Trophoblast cell (in vitro differentiated cells and primary cell): ENCODE measurements at regions not wholly inside any gene's neighbourhood (a gene's known extent, or its start where the extent isn't known, plus 50 kb on each side); places are given as distances from the start of the nearest gene placed in this dataset.

Experiments
- DNase-seq, 2 donors: peaks; one replicate each; pipeline ENCODE4 v3.0.0-alpha.2; 2016
- H2AFZ ChIP-seq: 2 replicates; pipeline ENCODE4 v1.6.1; 2013; ENCODE audit warnings: low read length, moderate library complexity, mild to moderate bottlenecking; ENCODE audit not compliant: insufficient read depth, poor library complexity
- H2AK5ac ChIP-seq: 2 replicates; pipeline ENCODE4 v1.6.1; 2013; ENCODE audit warnings: mild to moderate bottlenecking, low read length
- H2BK120ac ChIP-seq: 2 replicates; pipeline ENCODE4 v1.6.1; 2013; ENCODE audit warnings: low read length, mild to moderate bottlenecking, moderate library complexity; ENCODE audit not compliant: insufficient read depth, poor library complexity
- H2BK12ac ChIP-seq: 2 replicates; pipeline ENCODE4 v1.6.1; 2013; ENCODE audit warnings: mild to moderate bottlenecking, low read length, moderate library complexity
- H2BK5ac ChIP-seq: 2 replicates; pipeline ENCODE4 v1.6.1; 2013; ENCODE audit warnings: low read length, low read depth, moderate library complexity, mild to moderate bottlenecking; ENCODE audit not compliant: poor library complexity
- H3K14ac ChIP-seq: 2 replicates; pipeline ENCODE4 v1.6.1; 2013; ENCODE audit warnings: mild to moderate bottlenecking, low read length
- H3K18ac ChIP-seq: 2 replicates; pipeline ENCODE4 v1.6.1; 2013; ENCODE audit warnings: mild to moderate bottlenecking, low read length
- H3K23ac ChIP-seq: 2 replicates; pipeline ENCODE4 v1.6.1; 2013; ENCODE audit warnings: low read length
- H3K27ac ChIP-seq: 2 replicates; pipeline ENCODE4 v1.5.1; 2013; ENCODE audit warnings: low read depth, mild to moderate bottlenecking, inconsistent platforms, low read length, moderate library complexity
- H3K27me3 ChIP-seq: 2 replicates; pipeline ENCODE4 v1.6.1; 2013; ENCODE audit warnings: inconsistent platforms, mild to moderate bottlenecking, low read length, moderate library complexity; ENCODE audit not compliant: insufficient read depth
- H3K36me3 ChIP-seq, 2 experiments: 1 replicate in 1 of 2; 2 replicates in 1 of 2; pipeline ENCODE4 v1.6.1; 2013; ENCODE audit warnings: low read length in 2 of 2, mild to moderate bottlenecking in 2 of 2, moderate library complexity in 1 of 2; ENCODE audit not compliant: insufficient read depth in 2 of 2, control insufficient read depth in 1 of 2
- H3K4ac ChIP-seq: 2 replicates; pipeline ENCODE4 v1.6.1; 2013; ENCODE audit warnings: low read depth, mild to moderate bottlenecking, low read length, moderate library complexity
- H3K4me1 ChIP-seq, 2 experiments: 1 replicate in 1 of 2; 2 replicates in 1 of 2; pipeline ENCODE4 v1.6.1; 2013; ENCODE audit warnings: low read length in 2 of 2, mild to moderate bottlenecking in 2 of 2, moderate library complexity in 1 of 2; ENCODE audit not compliant: insufficient read depth in 2 of 2, control insufficient read depth in 1 of 2
- H3K4me2 ChIP-seq: 2 replicates; pipeline ENCODE4 v1.6.1; 2013; ENCODE audit warnings: inconsistent platforms, mild to moderate bottlenecking, low read length, moderate library complexity
- H3K4me3 ChIP-seq: 2 replicates; pipeline ENCODE4 v1.5.1; 2013; ENCODE audit warnings: mild to moderate bottlenecking, low read depth, low read length, inconsistent platforms
- H3K79me1 ChIP-seq: one replicate; pipeline ENCODE4 v1.6.1; 2013; ENCODE audit warnings: low read length
- H3K79me2 ChIP-seq: 2 replicates; pipeline ENCODE4 v1.6.1; 2013; ENCODE audit warnings: low read length, mild to moderate bottlenecking; ENCODE audit not compliant: control insufficient read depth, insufficient read depth, poor library complexity
- H3K9ac ChIP-seq: 2 replicates; pipeline ENCODE4 v1.6.1; 2013; ENCODE audit warnings: mild to moderate bottlenecking, low read length
- H3K9me3 ChIP-seq: 2 replicates; pipeline ENCODE4 v1.6.1; 2013; ENCODE audit warnings: low read depth, mild to moderate bottlenecking, control low read depth, inconsistent platforms, low read length; ENCODE audit not compliant: insufficient read depth
- H4K12ac ChIP-seq: 2 replicates; pipeline ENCODE4 v1.6.1; 2013; ENCODE audit warnings: low read depth, mild to moderate bottlenecking, low read length, moderate library complexity
- H4K8ac ChIP-seq: 2 replicates; pipeline ENCODE4 v1.6.1; 2013; ENCODE audit warnings: low read depth, mild to moderate bottlenecking, low read length, moderate library complexity
- H4K91ac ChIP-seq: one replicate; pipeline ENCODE4 v1.6.1; 2013; ENCODE audit warnings: low read depth, mild to moderate bottlenecking, low read length, moderate library complexity
- WGBS: extraction: QIAGEN DNeasy Blood & Tissue Kit; methylation state at CpG from one replicate; pipeline ENCODE4 v1.1.7; 2013; ENCODE audit warnings: missing lambda C conversion rate; ENCODE audit not compliant: insufficient read length, insufficient coverage; ENCODE audit errors: extremely low coverage; 5-methylcytosine and 5-hydroxymethylcytosine counted together

- H3K23ac ChIP-seq = no peak overlapping the region
- H3K36me3 ChIP-seq = no peaks in the 10 kb centered on the region
- H3K4me2 ChIP-seq = no peak overlapping the region
- H3K4me3 ChIP-seq = no peak overlapping the region
- no peak overlapping the region for H3K18ac ChIP-seq
- H4K8ac ChIP-seq = no peak overlapping the region
- H4K12ac ChIP-seq = no peak overlapping the region
- H4K91ac ChIP-seq = no peak overlapping the region
- no peaks in the 10 kb centered on the region for H3K9me3 ChIP-seq
- H3K27me3 ChIP-seq = no peaks in the 10 kb centered on the region
- H2BK5ac ChIP-seq = no peak overlapping the region
- no peaks in the 10 kb centered on the region for H3K79me1 ChIP-seq
- no peak overlapping the region for H3K14ac ChIP-seq
- H2BK120ac ChIP-seq = no peak overlapping the region
- H3K4me1 ChIP-seq = peaks cover 3 to 5% of the 10 kb centered on the region in 2 experiments
- H2AFZ ChIP-seq = no peak overlapping the region
- no peak overlapping the region for H3K9ac ChIP-seq
- no peak overlapping the region for H2BK12ac ChIP-seq
- H3K4ac ChIP-seq = no peak overlapping the region
- no peak overlapping the region for H2AK5ac ChIP-seq
- WGBS = no CpG with 5 or more reads among the region's 5 CpGs
- DNase-seq = no peak
- H3K79me2 ChIP-seq = no peaks in the 10 kb centered on the region
- no peak overlapping the region for H3K27ac ChIP-seq
Observed at GRCh38 chr13:106633321-106633720, 65.4 kb upstream of the ARGLU1 start.

GRCh38 chr13:106630650-106631049 is 62.7 kb upstream of the ARGLU1 start:
- no peak overlapping the region for H2AFZ ChIP-seq
- H3K4me3 ChIP-seq = no peak overlapping the region
- no peak overlapping the region for H4K12ac ChIP-seq
- H4K8ac ChIP-seq = no peak overlapping the region
- H3K27ac ChIP-seq = no peak overlapping the region
- no peak overlapping the region for H3K4me2 ChIP-seq
- no peak overlapping the region for H3K23ac ChIP-seq
- H2BK120ac ChIP-seq = no peak overlapping the region
- H3K9me3 ChIP-seq = peaks cover 1% of the 10 kb centered on the region
- H4K91ac ChIP-seq = no peak overlapping the region
- no peak overlapping the region for H3K4ac ChIP-seq
- H3K79me1 ChIP-seq = no peaks in the 10 kb centered on the region
- H3K36me3 ChIP-seq = no peaks in the 10 kb centered on the region
- no peaks in the 10 kb centered on the region for H3K79me2 ChIP-seq
- H2BK12ac ChIP-seq = no peak overlapping the region
- H3K18ac ChIP-seq = no peak overlapping the region
- H2AK5ac ChIP-seq = no peak overlapping the region
- H3K27me3 ChIP-seq = no peaks in the 10 kb centered on the region
- no peak overlapping the region for H3K14ac ChIP-seq
- no peak for DNase-seq
- no peak overlapping the region for H2BK5ac ChIP-seq
- H3K9ac ChIP-seq = no peak overlapping the region
- peaks cover 3 to 5% of the 10 kb centered on the region in 2 experiments for H3K4me1 ChIP-seq
- WGBS = no CpG with 5 or more reads among the region's 6 CpGs

- no peaks in the 10 kb centered on the region for H3K27me3 ChIP-seq
- no peak overlapping the region for H4K8ac ChIP-seq
- H3K27ac ChIP-seq = no peak overlapping the region
- no peak overlapping the region for H2BK120ac ChIP-seq
- no peak overlapping the region for H4K91ac ChIP-seq
- no CpG with 5 or more reads among the region's 5 CpGs for WGBS
- H3K18ac ChIP-seq = no peak overlapping the region
- H2BK5ac ChIP-seq = no peak overlapping the region
- no peaks in the 10 kb centered on the region for H3K79me2 ChIP-seq
- H3K4me1 ChIP-seq = peaks cover 3 to 5% of the 10 kb centered on the region in 2 experiments
- H4K12ac ChIP-seq = no peak overlapping the region
- H3K14ac ChIP-seq = no peak overlapping the region
- H3K36me3 ChIP-seq = no peaks in the 10 kb centered on the region
- no peak overlapping the region for H2AFZ ChIP-seq
- no peak overlapping the region for H3K4me3 ChIP-seq
- no peak overlapping the region for H3K4ac ChIP-seq
- peaks cover 1% of the 10 kb centered on the region for H3K9me3 ChIP-seq
- no peak overlapping the region for H3K23ac ChIP-seq
- no peaks in the 10 kb centered on the region for H3K79me1 ChIP-seq
- no peak overlapping the region for H2AK5ac ChIP-seq
- no peak overlapping the region for H3K4me2 ChIP-seq
- DNase-seq = no peak
- no peak overlapping the region for H2BK12ac ChIP-seq
- no peak overlapping the region for H3K9ac ChIP-seq
Observed at GRCh38 chr13:106630162-106630561, 62.2 kb upstream of the ARGLU1 start.

- no peak for DNase-seq
- Histone ChIP-seq H2BK12ac (no peak overlapping the region), H3K4me1 (peaks cover 3 to 5% of the 10 kb centered on the region in 2 experiments), H3K18ac (no peak overlapping the region), H2AFZ (no peak overlapping the region), H3K4me2 (no peak overlapping the region), H3K9ac (no peak overlapping the region), H2BK5ac (no peak overlapping the region), H2BK120ac (no peak overlapping the region), H3K36me3 (no peaks in the 10 kb centered on the region), H3K27me3 (no peaks in the 10 kb centered on the region), H3K79me1 (no peaks in the 10 kb centered on the region), H3K4me3 (no peak overlapping the region), H3K14ac (no peak overlapping the region), H3K27ac (no peak overlapping the region), H4K8ac (no peak overlapping the region), H4K91ac (no peak overlapping the region), H4K12ac (no peak overlapping the region), H3K9me3 (peaks cover 1% of the 10 kb centered on the region), H2AK5ac (no peak overlapping the region), H3K4ac (no peak overlapping the region), H3K79me2 (no peaks in the 10 kb centered on the region), H3K23ac (no peak overlapping the region)
- WGBS = no CpG with 5 or more reads among the region's 2 CpGs
Observed at GRCh38 chr13:106628936-106629659, 61.2 kb upstream of the ARGLU1 start.
